ENCODE measurements at regions not wholly inside any gene's neighbourhood (a gene's known extent, or its start where the extent isn't known, plus 50 kb on each side); places are given as distances from the start of the nearest gene placed in this dataset.

DNA sequence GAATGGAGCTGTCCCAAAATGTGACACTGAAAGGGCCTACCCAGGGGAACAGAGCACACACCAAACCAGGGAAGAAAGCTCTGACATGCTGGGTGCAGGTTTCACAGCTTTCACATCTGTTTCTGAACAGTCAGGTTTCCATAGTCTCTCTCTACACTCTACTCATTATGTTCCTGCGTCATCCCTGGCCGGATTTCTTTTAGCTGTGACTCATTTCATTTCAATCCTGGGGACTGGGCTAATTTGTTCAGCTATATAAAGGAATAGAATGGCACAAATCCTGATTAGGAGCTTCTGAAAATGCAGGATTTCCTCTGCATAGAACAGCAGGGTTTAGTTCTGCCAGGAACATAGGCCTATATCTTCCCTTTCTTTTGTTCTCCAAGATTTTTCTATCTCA lies 649.8 kb downstream of the RPS29 start:
- DNase-seq (ENCODE audit: low read depth, low spot score): no peak
- no peaks in the 10 kb centered on the region for H3K27me3 ChIP-seq (ENCODE audit: control insufficient read depth, insufficient read depth, low read length)
- H3K9me3 ChIP-seq (ENCODE audit: control insufficient read depth, insufficient read depth, low read length): no peaks in the 10 kb centered on the region
- no peak overlapping the region for H3K4me3 ChIP-seq (ENCODE audit: low read length)
- no CpG with 5 or more reads among the region's 2 CpGs for WGBS (ENCODE audit: insufficient coverage, insufficient read length)
- no peaks in the 10 kb centered on the region for H3K36me3 ChIP-seq (ENCODE audit: control insufficient read depth, insufficient read depth, low read length)
- no peaks in the 10 kb centered on the region for H3K4me1 ChIP-seq (ENCODE audit: control insufficient read depth, insufficient read depth, low read length)
- no peak overlapping the region for H3K27ac ChIP-seq (ENCODE audit: low read length)

DNA sequence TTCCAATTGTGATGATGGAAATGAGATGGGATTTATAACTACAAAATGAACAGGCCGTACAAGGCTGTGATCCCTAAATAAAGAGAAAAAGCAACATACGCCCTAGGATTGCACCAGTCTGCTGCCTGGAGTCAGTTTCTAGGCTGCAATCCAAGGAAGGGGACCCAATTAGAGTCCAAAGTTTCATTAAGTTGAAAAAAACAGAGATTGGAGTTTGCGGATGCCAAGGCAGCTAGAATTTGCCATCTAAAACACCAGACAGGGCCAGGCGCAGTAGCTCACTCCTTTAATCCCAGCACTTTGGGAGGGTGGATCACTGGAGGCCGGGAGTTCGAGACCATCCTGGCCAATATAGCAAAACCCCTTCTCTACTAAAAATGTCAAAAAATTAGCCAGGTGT lies 661.0 kb downstream of the RPS29 start:
- H3K27me3 ChIP-seq (ENCODE audit: control insufficient read depth, insufficient read depth, low read length): no peaks in the 10 kb centered on the region
- no peak overlapping the region for H3K4me3 ChIP-seq (ENCODE audit: low read length)
- no peaks in the 10 kb centered on the region for H3K36me3 ChIP-seq (ENCODE audit: control insufficient read depth, insufficient read depth, low read length)
- WGBS (ENCODE audit: insufficient coverage, insufficient read length): no CpG with 5 or more reads among the region's 6 CpGs
- no peaks in the 10 kb centered on the region for H3K9me3 ChIP-seq (ENCODE audit: control insufficient read depth, insufficient read depth, low read length)
- H3K27ac ChIP-seq (ENCODE audit: low read length): no peak overlapping the region
- no peak for DNase-seq (ENCODE audit: low read depth, low spot score)
- no peaks in the 10 kb centered on the region for H3K4me1 ChIP-seq (ENCODE audit: control insufficient read depth, insufficient read depth, low read length)

DNA sequence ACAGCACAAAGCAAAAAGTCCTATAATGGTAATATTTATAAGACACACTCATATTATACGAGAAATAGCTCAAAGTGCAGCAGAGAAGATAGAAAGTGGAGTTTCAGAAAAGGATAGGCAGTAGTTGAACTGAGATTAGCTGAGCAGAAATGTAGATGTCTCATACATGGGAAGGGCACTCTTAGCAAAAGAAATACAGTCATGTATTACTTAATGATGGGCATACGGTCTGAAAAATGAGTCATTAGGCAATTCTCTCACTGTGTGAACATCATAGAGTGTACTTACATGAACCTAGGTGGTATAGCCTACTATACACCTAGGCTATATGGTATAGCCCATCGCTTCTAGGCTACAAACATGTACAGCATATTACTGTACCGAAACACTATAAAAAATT lies 671.3 kb downstream of the RPS29 start:
- Histone ChIP-seq H3K4me1 (ENCODE audit: control insufficient read depth, insufficient read depth, low read length) (no peaks in the 10 kb centered on the region), H3K27ac (ENCODE audit: low read length) (no peak overlapping the region), H3K27me3 (ENCODE audit: control insufficient read depth, insufficient read depth, low read length) (no peaks in the 10 kb centered on the region), H3K4me3 (ENCODE audit: low read length) (no peak overlapping the region), H3K9me3 (ENCODE audit: control insufficient read depth, insufficient read depth, low read length) (no peaks in the 10 kb centered on the region), H3K36me3 (ENCODE audit: control insufficient read depth, insufficient read depth, low read length) (no peaks in the 10 kb centered on the region)
- no peak for DNase-seq (ENCODE audit: low read depth, low spot score)
- no CpG with 5 or more reads among the region's 4 CpGs for WGBS (ENCODE audit: insufficient coverage, insufficient read length)

DNA sequence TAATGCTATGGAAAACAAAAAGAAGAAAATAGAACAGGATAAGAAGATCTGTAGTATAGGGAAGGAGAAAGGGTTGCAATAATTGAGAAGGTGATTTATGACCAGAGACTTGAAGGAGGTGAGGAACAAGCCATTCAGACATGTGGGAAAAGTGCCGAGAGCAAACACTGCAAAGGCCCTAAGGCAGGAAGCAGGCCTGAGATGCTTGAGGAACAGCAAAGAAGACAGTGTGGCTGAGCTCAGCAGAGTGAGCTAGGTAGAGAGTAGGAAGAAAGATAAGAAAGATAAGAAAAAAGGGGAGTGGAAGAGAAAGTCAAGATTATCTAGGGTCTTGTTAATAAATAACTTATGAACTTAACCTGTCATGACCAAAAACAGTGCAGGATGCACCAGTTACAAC lies 671.8 kb downstream of the RPS29 start:
- H3K4me1 ChIP-seq (ENCODE audit: control insufficient read depth, insufficient read depth, low read length): no peaks in the 10 kb centered on the region
- H3K4me3 ChIP-seq (ENCODE audit: low read length): no peak overlapping the region
- WGBS (ENCODE audit: insufficient coverage, insufficient read length): no CpG with 5 or more reads among the region's 1 CpG
- H3K36me3 ChIP-seq (ENCODE audit: control insufficient read depth, insufficient read depth, low read length): no peaks in the 10 kb centered on the region
- no peak for DNase-seq (ENCODE audit: low read depth, low spot score)
- H3K9me3 ChIP-seq (ENCODE audit: control insufficient read depth, insufficient read depth, low read length): no peaks in the 10 kb centered on the region
- H3K27ac ChIP-seq (ENCODE audit: low read length): no peak overlapping the region
- H3K27me3 ChIP-seq (ENCODE audit: control insufficient read depth, insufficient read depth, low read length): no peaks in the 10 kb centered on the region

DNA sequence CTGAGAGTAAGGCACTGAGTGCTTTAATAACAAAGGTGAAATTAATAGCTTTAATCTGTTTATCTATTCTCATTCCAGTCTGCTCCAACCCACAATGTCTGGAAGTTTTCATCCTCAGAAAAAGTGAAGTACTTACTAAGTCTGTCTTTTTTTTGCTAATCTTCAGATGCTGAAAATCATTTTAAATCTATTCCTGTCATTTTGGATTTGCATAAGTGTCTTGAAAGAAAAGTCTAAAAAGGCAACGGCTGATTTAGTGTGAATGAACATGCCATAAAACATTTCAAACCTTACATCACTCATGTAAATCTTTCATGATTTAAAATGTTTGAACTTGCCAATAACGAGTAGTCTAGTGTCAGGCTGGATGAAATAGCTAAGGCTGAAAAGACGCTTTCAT lies 685.6 kb downstream of the RPS29 start:
- Histone ChIP-seq H3K36me3 (ENCODE audit: control insufficient read depth, insufficient read depth, low read length) (no peaks in the 10 kb centered on the region), H3K4me3 (ENCODE audit: low read length) (no peak overlapping the region), H3K27me3 (ENCODE audit: control insufficient read depth, insufficient read depth, low read length) (no peaks in the 10 kb centered on the region), H3K9me3 (ENCODE audit: control insufficient read depth, insufficient read depth, low read length) (no peaks in the 10 kb centered on the region), H3K27ac (ENCODE audit: low read length) (no peak overlapping the region), H3K4me1 (ENCODE audit: control insufficient read depth, insufficient read depth, low read length) (no peaks in the 10 kb centered on the region)
- no peak for DNase-seq (ENCODE audit: low read depth, low spot score)
- WGBS (ENCODE audit: insufficient coverage, insufficient read length): no CpG with 5 or more reads among the region's 3 CpGs

DNA sequence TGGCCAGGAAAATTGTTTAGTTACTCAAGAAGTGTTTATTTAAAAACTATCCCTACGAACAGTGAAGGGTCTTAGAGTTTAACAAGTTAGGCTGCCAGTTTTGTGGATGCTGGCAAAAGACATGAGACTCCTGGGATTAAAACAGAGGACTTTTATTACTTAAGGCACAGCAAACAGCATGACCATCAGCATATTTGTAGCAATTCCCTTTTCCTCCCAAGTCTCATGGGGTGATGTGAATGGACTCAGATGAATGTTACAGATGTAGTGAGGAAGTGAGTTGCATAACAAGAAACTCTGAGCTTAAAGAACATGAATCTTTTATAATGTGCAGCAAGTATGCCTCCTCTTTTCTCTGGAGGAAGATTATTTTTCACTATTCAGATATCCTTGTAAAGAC lies 695.8 kb downstream of the RPS29 start:
- no peak for DNase-seq (ENCODE audit: low read depth, low spot score)
- Histone ChIP-seq H3K4me1 (ENCODE audit: control insufficient read depth, insufficient read depth, low read length) (no peaks in the 10 kb centered on the region), H3K4me3 (ENCODE audit: low read length) (no peak overlapping the region), H3K9me3 (ENCODE audit: control insufficient read depth, insufficient read depth, low read length) (no peaks in the 10 kb centered on the region), H3K36me3 (ENCODE audit: control insufficient read depth, insufficient read depth, low read length) (no peaks in the 10 kb centered on the region), H3K27me3 (ENCODE audit: control insufficient read depth, insufficient read depth, low read length) (no peaks in the 10 kb centered on the region), H3K27ac (ENCODE audit: low read length) (no peak overlapping the region)
- WGBS (ENCODE audit: insufficient coverage, insufficient read length): no CpG with 5 or more reads among the region's 1 CpG

DNA sequence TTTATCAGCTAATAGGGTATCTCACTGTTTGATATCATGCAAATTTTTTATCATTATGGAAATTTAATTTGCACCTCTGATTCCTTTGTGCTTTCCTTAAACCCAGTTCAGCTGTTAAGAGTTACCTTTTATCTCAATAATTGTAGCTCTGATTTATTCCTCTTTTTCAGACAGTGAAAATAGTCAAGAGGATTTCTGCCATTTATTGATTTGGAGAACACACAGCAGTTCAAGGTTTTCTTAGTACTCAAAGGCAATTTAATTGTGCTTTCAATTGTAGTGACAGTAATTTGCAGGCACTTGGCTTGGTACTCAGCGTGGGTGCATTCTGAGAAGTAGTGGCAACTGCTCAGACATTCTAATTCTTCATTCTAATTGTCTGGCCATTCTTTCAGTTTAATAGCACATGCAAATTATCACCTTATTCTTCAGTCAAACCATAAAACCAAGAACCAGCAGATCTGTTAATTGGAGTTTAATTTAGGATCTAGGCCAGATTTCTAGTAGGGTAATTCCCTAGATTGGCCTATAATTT lies 709.3 kb downstream of the RPS29 start:
- no peak overlapping the region for H3K4me3 ChIP-seq (ENCODE audit: low read length)
- no CpG with 5 or more reads among the region's 1 CpG for WGBS (ENCODE audit: insufficient coverage, insufficient read length)
- DNase-seq (ENCODE audit: low read depth, low spot score): no peak
- no peaks in the 10 kb centered on the region for H3K36me3 ChIP-seq (ENCODE audit: control insufficient read depth, insufficient read depth, low read length)
- no peak overlapping the region for H3K27ac ChIP-seq (ENCODE audit: low read length)
- H3K27me3 ChIP-seq (ENCODE audit: control insufficient read depth, insufficient read depth, low read length): no peaks in the 10 kb centered on the region
- H3K4me1 ChIP-seq (ENCODE audit: control insufficient read depth, insufficient read depth, low read length): no peaks in the 10 kb centered on the region
- H3K9me3 ChIP-seq (ENCODE audit: control insufficient read depth, insufficient read depth, low read length): no peaks in the 10 kb centered on the region

DNA sequence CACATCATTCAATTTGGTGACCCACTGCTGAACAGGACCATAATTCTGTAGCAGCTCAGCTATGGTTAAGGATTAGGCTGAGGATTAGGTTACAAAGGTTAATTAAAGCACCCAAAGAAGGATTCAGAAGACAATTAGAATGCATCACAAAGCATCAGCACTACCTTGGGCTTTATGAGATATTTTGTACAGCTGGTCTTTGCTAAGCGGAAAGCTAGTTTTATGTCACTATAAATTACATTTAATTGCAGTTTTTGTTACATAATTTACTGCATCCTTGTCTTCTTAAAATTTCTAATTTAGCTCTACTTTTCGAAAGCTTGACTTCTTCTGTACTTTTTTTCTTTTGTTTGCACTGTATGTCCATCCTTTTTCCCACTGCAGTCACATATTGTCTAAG lies 711.5 kb downstream of the RPS29 start:
- DNase-seq (ENCODE audit: low read depth, low spot score): no peak
- H3K36me3 ChIP-seq (ENCODE audit: control insufficient read depth, insufficient read depth, low read length): no peaks in the 10 kb centered on the region
- no CpG with 5 or more reads among the region's 2 CpGs for WGBS (ENCODE audit: insufficient coverage, insufficient read length)
- H3K9me3 ChIP-seq (ENCODE audit: control insufficient read depth, insufficient read depth, low read length): no peaks in the 10 kb centered on the region
- H3K4me3 ChIP-seq (ENCODE audit: low read length): no peak overlapping the region
- H3K27ac ChIP-seq (ENCODE audit: low read length): no peak overlapping the region
- H3K27me3 ChIP-seq (ENCODE audit: control insufficient read depth, insufficient read depth, low read length): no peaks in the 10 kb centered on the region
- H3K4me1 ChIP-seq (ENCODE audit: control insufficient read depth, insufficient read depth, low read length): no peaks in the 10 kb centered on the region

DNA sequence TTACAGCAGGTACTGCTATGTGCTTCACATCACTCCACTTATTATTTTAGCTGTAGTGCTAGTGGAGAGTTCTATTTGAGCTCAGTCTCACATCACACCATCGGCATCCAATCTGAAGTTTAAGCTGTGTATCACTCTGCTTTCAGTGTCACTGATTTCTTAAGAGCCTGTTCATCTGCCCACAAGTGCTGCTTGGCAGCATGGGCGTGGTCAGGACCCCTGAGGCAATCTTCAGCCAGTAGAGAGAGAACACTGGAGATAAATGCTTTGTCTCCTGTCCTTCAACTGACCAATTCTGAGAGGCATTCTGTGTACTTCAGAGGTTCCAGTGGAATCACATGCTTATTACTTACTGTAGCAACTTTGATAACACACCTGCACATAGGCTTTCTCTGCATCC lies 728.8 kb downstream of the RPS29 start:
- H3K27ac ChIP-seq (ENCODE audit: low read length): no peak overlapping the region
- H3K4me3 ChIP-seq (ENCODE audit: low read length): no peak overlapping the region
- H3K4me1 ChIP-seq (ENCODE audit: control insufficient read depth, insufficient read depth, low read length): no peaks in the 10 kb centered on the region
- no CpG with 5 or more reads among the region's 2 CpGs for WGBS (ENCODE audit: insufficient coverage, insufficient read length)
- no peaks in the 10 kb centered on the region for H3K9me3 ChIP-seq (ENCODE audit: control insufficient read depth, insufficient read depth, low read length)
- no peak for DNase-seq (ENCODE audit: low read depth, low spot score)
- no peaks in the 10 kb centered on the region for H3K27me3 ChIP-seq (ENCODE audit: control insufficient read depth, insufficient read depth, low read length)
- no peaks in the 10 kb centered on the region for H3K36me3 ChIP-seq (ENCODE audit: control insufficient read depth, insufficient read depth, low read length)

DNA sequence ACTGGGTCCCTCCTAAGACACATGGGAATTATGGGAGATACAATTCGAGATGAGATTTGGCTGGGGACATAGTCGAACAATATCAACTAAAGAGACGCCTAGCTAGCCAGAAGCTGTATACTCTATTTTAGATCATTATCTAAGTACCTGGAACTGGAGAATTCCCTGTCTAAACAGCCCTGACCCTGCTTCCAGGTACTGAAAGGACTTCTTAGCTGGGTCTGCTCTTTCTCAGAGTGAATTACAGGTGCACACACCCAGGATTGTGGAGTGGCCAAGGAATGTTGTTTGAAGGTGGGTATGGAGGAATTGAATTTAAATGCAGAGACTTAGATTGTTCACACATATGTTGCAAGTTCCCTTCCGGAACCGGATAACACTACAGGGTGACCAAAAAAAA lies 733.0 kb downstream of the RPS29 start:
- Histone ChIP-seq H3K4me3 (ENCODE audit: low read length) (no peak overlapping the region), H3K27ac (ENCODE audit: low read length) (no peak overlapping the region), H3K9me3 (ENCODE audit: control insufficient read depth, insufficient read depth, low read length) (no peaks in the 10 kb centered on the region), H3K4me1 (ENCODE audit: control insufficient read depth, insufficient read depth, low read length) (no peaks in the 10 kb centered on the region), H3K27me3 (ENCODE audit: control insufficient read depth, insufficient read depth, low read length) (no peaks in the 10 kb centered on the region), H3K36me3 (ENCODE audit: control insufficient read depth, insufficient read depth, low read length) (no peaks in the 10 kb centered on the region)
- WGBS (ENCODE audit: insufficient coverage, insufficient read length): no CpG with 5 or more reads among the region's 5 CpGs
- no peak for DNase-seq (ENCODE audit: low read depth, low spot score)

DNA sequence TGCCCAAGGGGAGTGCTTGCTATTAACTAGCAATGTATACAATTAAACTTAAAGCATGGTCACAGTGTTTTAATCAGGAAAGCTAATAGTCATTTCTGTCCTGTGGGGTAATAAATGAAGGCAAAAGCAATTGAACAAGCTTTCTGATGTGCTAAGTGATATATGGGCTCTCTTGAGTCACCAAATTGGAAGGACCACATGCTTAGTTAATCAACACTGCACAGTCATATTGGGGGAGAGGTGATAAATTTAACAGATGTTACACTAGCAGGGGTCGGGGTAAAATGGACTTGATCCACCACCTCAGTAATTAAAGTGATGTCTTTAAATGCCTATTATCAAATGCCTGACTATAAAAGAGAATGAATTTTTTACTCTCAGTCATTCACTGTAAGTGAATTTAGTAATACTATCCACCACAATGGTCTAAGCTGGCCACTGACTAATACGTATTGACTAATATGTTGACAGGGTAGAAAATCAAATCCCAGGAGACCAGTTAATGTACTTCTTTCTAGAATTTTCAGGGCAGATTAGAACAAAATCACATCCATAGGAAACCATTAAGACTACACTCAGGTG lies 736.3 kb downstream of the RPS29 start:
- Histone ChIP-seq H3K36me3 (ENCODE audit: control insufficient read depth, insufficient read depth, low read length) (no peaks in the 10 kb centered on the region), H3K9me3 (ENCODE audit: control insufficient read depth, insufficient read depth, low read length) (no peaks in the 10 kb centered on the region), H3K27ac (ENCODE audit: low read length) (no peak overlapping the region), H3K4me3 (ENCODE audit: low read length) (no peak overlapping the region), H3K4me1 (ENCODE audit: control insufficient read depth, insufficient read depth, low read length) (no peaks in the 10 kb centered on the region), H3K27me3 (ENCODE audit: control insufficient read depth, insufficient read depth, low read length) (no peaks in the 10 kb centered on the region)
- no CpG with 5 or more reads among the region's 2 CpGs for WGBS (ENCODE audit: insufficient coverage, insufficient read length)
- no peak for DNase-seq (ENCODE audit: low read depth, low spot score)

All from iPS DF 6.9 (cell line).